ENCODE measurements at regions not wholly inside any gene's neighbourhood (a gene's known extent, or its start where the extent isn't known, plus 50 kb on each side); places are given as distances from the start of the nearest gene placed in this dataset.

DNA sequence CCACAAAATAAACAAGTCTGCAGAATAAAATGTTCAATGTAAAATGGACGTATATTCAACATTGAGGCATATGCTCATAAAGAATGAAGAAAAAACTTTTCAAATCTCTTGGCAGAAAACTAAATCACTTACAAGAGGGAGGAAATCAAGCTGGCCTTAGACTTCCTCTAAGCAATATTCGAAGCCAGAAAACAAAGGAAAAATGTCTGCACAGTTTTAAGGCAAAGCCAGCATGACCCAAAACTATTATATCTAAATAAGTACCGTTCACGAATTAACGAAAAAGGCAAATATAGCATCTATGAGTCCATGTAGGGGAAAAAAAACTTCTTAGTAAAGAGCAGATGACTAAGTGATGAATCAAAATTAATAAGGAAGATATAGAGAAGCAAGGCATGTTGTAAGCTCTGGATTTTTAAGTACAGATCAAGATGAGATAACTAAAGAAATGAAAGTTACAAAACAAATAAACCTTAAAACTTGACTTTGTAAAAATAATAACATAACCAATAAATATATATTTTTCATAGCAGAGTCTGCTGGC is 101.3 kb downstream of the KCNRG start:
- H3K4me3 ChIP-seq (ENCODE audit: low read depth, low read length), result no peak overlapping the region
- TF ChIP-seq, protein P1, sequence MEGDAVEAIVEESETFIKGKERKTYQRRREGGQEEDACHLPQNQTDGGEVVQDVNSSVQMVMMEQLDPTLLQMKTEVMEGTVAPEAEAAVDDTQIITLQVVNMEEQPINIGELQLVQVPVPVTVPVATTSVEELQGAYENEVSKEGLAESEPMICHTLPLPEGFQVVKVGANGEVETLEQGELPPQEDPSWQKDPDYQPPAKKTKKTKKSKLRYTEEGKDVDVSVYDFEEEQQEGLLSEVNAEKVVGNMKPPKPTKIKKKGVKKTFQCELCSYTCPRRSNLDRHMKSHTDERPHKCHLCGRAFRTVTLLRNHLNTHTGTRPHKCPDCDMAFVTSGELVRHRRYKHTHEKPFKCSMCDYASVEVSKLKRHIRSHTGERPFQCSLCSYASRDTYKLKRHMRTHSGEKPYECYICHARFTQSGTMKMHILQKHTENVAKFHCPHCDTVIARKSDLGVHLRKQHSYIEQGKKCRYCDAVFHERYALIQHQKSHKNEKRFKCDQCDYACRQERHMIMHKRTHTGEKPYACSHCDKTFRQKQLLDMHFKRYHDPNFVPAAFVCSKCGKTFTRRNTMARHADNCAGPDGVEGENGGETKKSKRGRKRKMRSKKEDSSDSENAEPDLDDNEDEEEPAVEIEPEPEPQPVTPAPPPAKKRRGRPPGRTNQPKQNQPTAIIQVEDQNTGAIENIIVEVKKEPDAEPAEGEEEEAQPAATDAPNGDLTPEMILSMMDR (IDR thresholded peaks at IDR 0.05; ENCODE audit: low read depth, low read length, missing control alignments), result no peak
- no peak for DNase-seq (ENCODE audit: low read depth)

DNA sequence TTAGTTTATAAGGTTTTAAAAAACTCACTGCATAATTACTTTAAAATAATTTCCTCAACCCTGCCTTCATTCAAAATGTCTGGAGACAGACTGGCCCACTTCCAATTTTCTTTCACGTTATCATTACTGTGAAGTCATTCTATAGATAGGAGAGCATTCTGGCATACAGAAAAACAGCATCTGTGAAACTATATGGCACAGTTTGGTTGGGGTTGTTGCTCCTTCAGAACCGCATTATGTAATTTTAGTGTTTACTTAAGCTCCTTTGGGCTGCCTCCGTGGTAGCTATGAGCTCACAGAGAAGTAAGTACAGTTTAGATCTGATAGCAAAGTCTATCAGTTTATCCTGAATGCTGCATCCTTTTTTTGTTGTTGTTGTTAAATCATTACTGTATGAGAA is 104.3 kb downstream of the KCNRG start:
- TF ChIP-seq, protein P1 (IDR thresholded peaks at IDR 0.05; ENCODE audit: low read depth, low read length, missing control alignments), result no peak
- no peak for DNase-seq (ENCODE audit: low read depth)
- H3K4me3 ChIP-seq (ENCODE audit: low read depth, low read length), result no peak overlapping the region

DNA sequence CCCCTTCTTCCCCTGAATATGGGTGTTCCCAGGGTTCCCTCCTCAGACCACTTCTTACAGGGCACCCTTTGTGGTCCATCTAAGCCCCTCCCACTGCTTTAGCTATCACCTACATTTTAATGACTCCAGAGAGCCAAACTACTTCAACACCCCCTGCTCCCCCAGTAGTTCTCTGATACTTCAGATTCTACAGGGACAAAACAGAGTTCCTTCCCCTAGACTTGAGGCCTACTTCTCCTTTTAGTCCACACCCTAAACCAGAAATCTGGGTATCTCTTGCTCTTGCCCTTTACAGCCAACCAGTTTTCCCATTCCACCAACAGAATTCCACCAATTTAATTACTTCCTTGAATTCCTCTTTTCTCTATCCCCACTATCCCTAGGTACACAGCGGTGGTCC is 107.2 kb downstream of the KCNRG start:
- TF ChIP-seq, protein P1 (IDR thresholded peaks at IDR 0.05; ENCODE audit: low read depth, low read length, missing control alignments), result no peak
- H3K4me3 ChIP-seq (ENCODE audit: low read depth, low read length), result no peak overlapping the region
- no peak for DNase-seq (ENCODE audit: low read depth)

DNA sequence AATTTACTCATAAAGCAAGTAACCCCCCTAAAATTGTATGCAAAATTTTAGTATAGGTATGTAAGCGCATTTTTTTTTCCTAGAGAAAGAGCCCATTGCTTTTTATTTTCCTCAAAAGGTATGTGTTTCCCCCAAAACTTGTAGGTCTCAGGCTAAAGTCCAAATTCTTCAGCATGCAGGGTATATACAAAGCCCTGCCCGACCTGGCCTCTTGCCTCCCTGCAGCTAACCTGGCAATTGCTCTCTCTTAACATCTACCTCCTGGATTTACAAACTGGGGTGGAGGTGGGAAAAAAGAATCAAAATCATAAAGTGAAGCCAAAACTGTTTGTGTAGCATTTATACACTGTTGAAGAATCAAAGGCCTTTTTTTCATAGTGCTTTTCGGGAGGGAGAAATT is 107.8 kb downstream of the KCNRG start:
- no peak overlapping the region for H3K4me3 ChIP-seq (ENCODE audit: low read depth, low read length)
- no peak for DNase-seq (ENCODE audit: low read depth)
- TF ChIP-seq, protein P1 (IDR thresholded peaks at IDR 0.05; ENCODE audit: low read depth, low read length, missing control alignments), result no peak

DNA sequence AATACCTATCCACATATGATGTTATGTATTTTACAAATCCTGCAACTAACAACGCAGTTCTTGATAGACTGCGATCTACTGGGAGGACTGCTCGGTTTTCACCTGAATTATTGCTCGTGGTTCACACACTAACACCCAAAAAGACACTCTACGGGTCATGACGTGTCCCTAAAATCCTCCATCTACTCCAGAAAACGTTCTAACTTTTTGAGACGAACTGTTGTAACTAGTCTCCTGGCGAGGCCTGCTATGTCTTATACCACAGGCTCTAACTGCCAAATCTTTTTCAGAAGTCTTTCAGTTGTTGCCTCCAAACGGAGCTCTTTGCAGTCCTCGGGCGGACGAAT is 108.2 kb downstream of the KCNRG start:
- TF ChIP-seq, protein P1 (IDR thresholded peaks at IDR 0.05; ENCODE audit: low read depth, low read length, missing control alignments), result no peak
- DNase-seq (ENCODE audit: low read depth), result no peak
- peak overlapping the region; percentile 84 for H3K4me3 ChIP-seq (ENCODE audit: low read depth, low read length)

DNA sequence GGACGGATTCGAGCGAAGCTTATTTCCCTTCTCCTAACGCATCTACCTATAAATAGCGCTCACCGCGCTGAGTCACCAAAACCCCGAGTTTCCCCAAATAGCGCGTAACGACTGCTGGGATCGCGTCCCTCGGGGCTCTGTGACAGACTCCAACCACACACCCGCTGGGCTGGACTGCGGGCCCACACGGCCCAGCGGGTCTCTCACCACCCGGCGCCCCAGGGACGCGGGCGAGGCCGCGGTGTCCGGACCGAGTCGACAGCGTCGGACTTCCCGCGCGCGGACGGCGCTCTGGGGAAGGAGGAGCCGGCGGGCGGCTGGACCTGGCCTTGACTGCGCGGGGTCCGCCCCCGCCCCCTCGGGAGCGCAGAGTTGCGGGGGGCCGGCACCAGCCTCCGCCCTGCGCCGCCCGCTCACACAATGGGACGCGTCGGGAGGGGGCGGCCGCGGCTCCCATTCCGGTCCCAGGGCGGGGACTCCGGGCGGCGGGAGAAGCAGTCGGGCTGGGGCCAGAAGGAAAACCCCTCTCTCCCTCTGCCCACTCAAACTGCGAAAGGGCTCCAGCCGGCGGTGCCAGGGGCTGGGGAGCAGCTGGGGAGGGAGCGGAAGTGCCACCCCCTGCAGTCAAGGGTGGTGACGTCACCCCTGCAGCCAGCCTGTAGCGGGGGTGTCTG is 108.8 kb downstream of the KCNRG start:
- TF ChIP-seq, protein P1 (IDR thresholded peaks at IDR 0.05; ENCODE audit: low read depth, low read length, missing control alignments), result no peak
- peak; percentile 65 for DNase-seq (ENCODE audit: low read depth)
- peak overlapping the region; percentile 84 for H3K4me3 ChIP-seq (ENCODE audit: low read depth, low read length)

Measured in GM12864 (cell line).